HL-60 (cell line): ENCODE measurements at regions not wholly inside any gene's neighbourhood (a gene's known extent, or its start where the extent isn't known, plus 50 kb on each side); places are given as distances from the start of the nearest gene placed in this dataset.

Experiments used
- CTCF ChIP-seq: IDR thresholded peaks from one replicate; pipeline ENCODE4 v1.5.1; 2011; ENCODE audit warnings: low read length, control low read depth, inconsistent platforms; ENCODE audit not compliant: insufficient read depth
- REST ChIP-seq: IDR thresholded peaks from 2 replicates; pipeline ENCODE4 v1.6.1; 2012; ENCODE audit warnings: low read depth; ENCODE audit not compliant: insufficient replicate concordance

GRCh38 chr11:116661056-116661455 lies 111.7 kb downstream of the BUD13 start:
- no peak for TF ChIP-seq CTCF
- no peak for TF ChIP-seq REST
